ENCODE measurements at regions not wholly inside any gene's neighbourhood (a gene's known extent, or its start where the extent isn't known, plus 50 kb on each side); places are given as distances from the start of the nearest gene placed in this dataset.

- no peak for TF ChIP-seq FOXM1 (IDR thresholded peaks at IDR 0.05; ENCODE audit: borderline replicate concordance, low read depth)
- no peak for TF ChIP-seq RAD21 (IDR thresholded peaks at IDR 0.05; ENCODE audit: low read depth)
- no peak for TF ChIP-seq TAF1 (IDR thresholded peaks at IDR 0.05; ENCODE audit: low read depth)
- TF ChIP-seq EP300 (IDR thresholded peaks at IDR 0.05; ENCODE audit: borderline replicate concordance) = no peak
- TF ChIP-seq, protein P1, sequence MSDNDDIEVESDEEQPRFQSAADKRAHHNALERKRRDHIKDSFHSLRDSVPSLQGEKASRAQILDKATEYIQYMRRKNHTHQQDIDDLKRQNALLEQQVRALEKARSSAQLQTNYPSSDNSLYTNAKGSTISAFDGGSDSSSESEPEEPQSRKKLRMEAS (IDR thresholded peaks at IDR 0.05) = no peak
Measured at GRCh38 chr4:101643186-101643837, 147.2 kb upstream of the BANK1 start.

Measured in Ishikawa (cell line).